ENCODE measurements at regions not wholly inside any gene's neighbourhood (a gene's known extent, or its start where the extent isn't known, plus 50 kb on each side); places are given as distances from the start of the nearest gene placed in this dataset.

GRCh38 chr7:118754608-118755007 lies 530.1 kb downstream of the ANKRD7 start:
- Histone ChIP-seq H3K27ac (ENCODE audit: low read depth, low read length) (no peak overlapping the region), H3K4me1 (ENCODE audit: control insufficient read depth in 5 of 5, insufficient read depth in 5 of 5, low read length in 5 of 5) (peaks cover 0 to 3% (median 0%) of the 10 kb centered on the region in 5 donors), H3K36me3 (ENCODE audit: control insufficient read depth in 5 of 5, insufficient read depth in 5 of 5, low read length in 5 of 5) (no peaks in the 10 kb centered on the region)

GRCh38 chr7:118755067-118755625 lies 530.6 kb downstream of the ANKRD7 start:
- Histone ChIP-seq H3K36me3 (ENCODE audit: control insufficient read depth in 5 of 5, insufficient read depth in 5 of 5, low read length in 5 of 5) (no peaks in the 10 kb centered on the region), H3K4me3 (ENCODE audit: low read depth in 1 of 5, low read length in 5 of 5) (no peak overlapping the region), H3K9ac (ENCODE audit: low read length in 5 of 5) (no peak overlapping the region), H3K27ac (ENCODE audit: low read depth, low read length) (no peak overlapping the region), H3K4me1 (ENCODE audit: control insufficient read depth in 5 of 5, insufficient read depth in 5 of 5, low read length in 5 of 5) (peaks cover 0 to 7% (median 0%) of the 10 kb centered on the region in 5 donors), H3K9me3 (ENCODE audit: control insufficient read depth in 5 of 5, low read length in 5 of 5) (no peaks in the 10 kb centered on the region), H3K27me3 (ENCODE audit: control insufficient read depth in 5 of 5, insufficient read depth in 4 of 5, low read length in 5 of 5) (no peaks in the 10 kb centered on the region)

More at GRCh38 chr7:118754608-118755007, 530.1 kb downstream of the ANKRD7 start:
- Histone ChIP-seq H3K27me3 (ENCODE audit: control insufficient read depth in 5 of 5, insufficient read depth in 4 of 5, low read length in 5 of 5) (no peaks in the 10 kb centered on the region), H3K9ac (ENCODE audit: low read length in 5 of 5) (no peak overlapping the region), H3K4me3 (ENCODE audit: low read depth in 1 of 5, low read length in 5 of 5) (no peak overlapping the region), H3K9me3 (ENCODE audit: control insufficient read depth in 5 of 5, low read length in 5 of 5) (no peaks in the 10 kb centered on the region)

GRCh38 chr7:118757066-118757465 lies 532.6 kb downstream of the ANKRD7 start:
- Histone ChIP-seq H3K36me3 (ENCODE audit: control insufficient read depth in 5 of 5, insufficient read depth in 5 of 5, low read length in 5 of 5) (no peaks in the 10 kb centered on the region), H3K27ac (ENCODE audit: low read depth, low read length) (no peak overlapping the region), H3K4me3 (ENCODE audit: low read depth in 1 of 5, low read length in 5 of 5) (no peak overlapping the region), H3K4me1 (ENCODE audit: control insufficient read depth in 5 of 5, insufficient read depth in 5 of 5, low read length in 5 of 5) (peaks cover 0 to 13% (median 0%) of the 10 kb centered on the region in 5 donors), H3K27me3 (ENCODE audit: control insufficient read depth in 5 of 5, insufficient read depth in 4 of 5, low read length in 5 of 5) (no peaks in the 10 kb centered on the region), H3K9me3 (ENCODE audit: control insufficient read depth in 5 of 5, low read length in 5 of 5) (no peaks in the 10 kb centered on the region), H3K9ac (ENCODE audit: low read length in 5 of 5) (no peak overlapping the region)

- peaks cover 0 to 13% (median 0%) of the 10 kb centered on the region in 5 donors for H3K4me1 ChIP-seq (ENCODE audit: control insufficient read depth in 5 of 5, insufficient read depth in 5 of 5, low read length in 5 of 5)
- no peak overlapping the region for H3K4me3 ChIP-seq (ENCODE audit: low read depth in 1 of 5, low read length in 5 of 5)
- H3K9me3 ChIP-seq (ENCODE audit: control insufficient read depth in 5 of 5, low read length in 5 of 5): no peaks in the 10 kb centered on the region
- H3K27me3 ChIP-seq (ENCODE audit: control insufficient read depth in 5 of 5, insufficient read depth in 4 of 5, low read length in 5 of 5): no peaks in the 10 kb centered on the region
- no peak overlapping the region for H3K27ac ChIP-seq (ENCODE audit: low read depth, low read length)
- H3K9ac ChIP-seq (ENCODE audit: low read length in 5 of 5): no peak overlapping the region
- H3K36me3 ChIP-seq (ENCODE audit: control insufficient read depth in 5 of 5, insufficient read depth in 5 of 5, low read length in 5 of 5): no peaks in the 10 kb centered on the region
Observed at GRCh38 chr7:118758582-118758981, 534.1 kb downstream of the ANKRD7 start.

- Histone ChIP-seq H3K27me3 (ENCODE audit: control insufficient read depth in 5 of 5, insufficient read depth in 4 of 5, low read length in 5 of 5) (no peaks in the 10 kb centered on the region), H3K4me1 (ENCODE audit: control insufficient read depth in 5 of 5, insufficient read depth in 5 of 5, low read length in 5 of 5) (peaks cover 0 to 13% (median 0%) of the 10 kb centered on the region in 5 donors), H3K4me3 (ENCODE audit: low read depth in 1 of 5, low read length in 5 of 5) (no peak overlapping the region), H3K9ac (ENCODE audit: low read length in 5 of 5) (no peak overlapping the region), H3K9me3 (ENCODE audit: control insufficient read depth in 5 of 5, low read length in 5 of 5) (no peaks in the 10 kb centered on the region), H3K36me3 (ENCODE audit: control insufficient read depth in 5 of 5, insufficient read depth in 5 of 5, low read length in 5 of 5) (no peaks in the 10 kb centered on the region), H3K27ac (ENCODE audit: low read depth, low read length) (no peak overlapping the region)
Observed at GRCh38 chr7:118759921-118760320, 535.4 kb downstream of the ANKRD7 start.

GRCh38 chr7:118762451-118762850 lies 537.9 kb downstream of the ANKRD7 start:
- no peaks in the 10 kb centered on the region for H3K36me3 ChIP-seq (ENCODE audit: control insufficient read depth in 5 of 5, insufficient read depth in 5 of 5, low read length in 5 of 5)
- no peak overlapping the region for H3K27ac ChIP-seq (ENCODE audit: low read depth, low read length)
- no peaks in the 10 kb centered on the region for H3K27me3 ChIP-seq (ENCODE audit: control insufficient read depth in 5 of 5, insufficient read depth in 4 of 5, low read length in 5 of 5)
- no peaks in the 10 kb centered on the region for H3K9me3 ChIP-seq (ENCODE audit: control insufficient read depth in 5 of 5, low read length in 5 of 5)
- peaks cover 0 to 10% (median 0%) of the 10 kb centered on the region in 5 donors for H3K4me1 ChIP-seq (ENCODE audit: control insufficient read depth in 5 of 5, insufficient read depth in 5 of 5, low read length in 5 of 5)
- no peak overlapping the region for H3K9ac ChIP-seq (ENCODE audit: low read length in 5 of 5)
- no peak overlapping the region for H3K4me3 ChIP-seq (ENCODE audit: low read depth in 1 of 5, low read length in 5 of 5)

GRCh38 chr7:118764221-118764620 lies 539.7 kb downstream of the ANKRD7 start:
- Histone ChIP-seq H3K27me3 (ENCODE audit: control insufficient read depth in 5 of 5, insufficient read depth in 4 of 5, low read length in 5 of 5) (no peaks in the 10 kb centered on the region), H3K36me3 (ENCODE audit: control insufficient read depth in 5 of 5, insufficient read depth in 5 of 5, low read length in 5 of 5) (no peaks in the 10 kb centered on the region), H3K9me3 (ENCODE audit: control insufficient read depth in 5 of 5, low read length in 5 of 5) (no peaks in the 10 kb centered on the region), H3K4me1 (ENCODE audit: control insufficient read depth in 5 of 5, insufficient read depth in 5 of 5, low read length in 5 of 5) (peaks cover 0 to 10% (median 0%) of the 10 kb centered on the region in 5 donors), H3K27ac (ENCODE audit: low read depth, low read length) (no peak overlapping the region), H3K4me3 (ENCODE audit: low read depth in 1 of 5, low read length in 5 of 5) (no peak overlapping the region), H3K9ac (ENCODE audit: low read length in 5 of 5) (no peak overlapping the region)

- no peak overlapping the region for H3K4me3 ChIP-seq (ENCODE audit: low read depth in 1 of 5, low read length in 5 of 5)
- no peak overlapping the region for H3K9ac ChIP-seq (ENCODE audit: low read length in 5 of 5)
- H3K27ac ChIP-seq (ENCODE audit: low read depth, low read length): no peak overlapping the region
- H3K27me3 ChIP-seq (ENCODE audit: control insufficient read depth in 5 of 5, insufficient read depth in 4 of 5, low read length in 5 of 5): no peaks in the 10 kb centered on the region
- no peaks in the 10 kb centered on the region for H3K9me3 ChIP-seq (ENCODE audit: control insufficient read depth in 5 of 5, low read length in 5 of 5)
- no peaks in the 10 kb centered on the region for H3K4me1 ChIP-seq (ENCODE audit: control insufficient read depth in 5 of 5, insufficient read depth in 5 of 5, low read length in 5 of 5)
- H3K36me3 ChIP-seq (ENCODE audit: control insufficient read depth in 5 of 5, insufficient read depth in 5 of 5, low read length in 5 of 5): no peaks in the 10 kb centered on the region
Observed at GRCh38 chr7:118771672-118772071, 547.2 kb downstream of the ANKRD7 start.

GRCh38 chr7:118777308-118777707 lies 552.8 kb downstream of the ANKRD7 start:
- no peaks in the 10 kb centered on the region for H3K36me3 ChIP-seq (ENCODE audit: control insufficient read depth in 5 of 5, insufficient read depth in 5 of 5, low read length in 5 of 5)
- H3K9me3 ChIP-seq (ENCODE audit: control insufficient read depth in 5 of 5, low read length in 5 of 5): no peaks in the 10 kb centered on the region
- H3K4me3 ChIP-seq (ENCODE audit: low read depth in 1 of 5, low read length in 5 of 5): no peak overlapping the region
- H3K27ac ChIP-seq (ENCODE audit: low read depth, low read length): no peak overlapping the region
- no peaks in the 10 kb centered on the region for H3K27me3 ChIP-seq (ENCODE audit: control insufficient read depth in 5 of 5, insufficient read depth in 4 of 5, low read length in 5 of 5)
- H3K9ac ChIP-seq (ENCODE audit: low read length in 5 of 5): no peak overlapping the region
- no peaks in the 10 kb centered on the region for H3K4me1 ChIP-seq (ENCODE audit: control insufficient read depth in 5 of 5, insufficient read depth in 5 of 5, low read length in 5 of 5)

GRCh38 chr7:118792682-118793081 lies 568.2 kb downstream of the ANKRD7 start:
- no peaks in the 10 kb centered on the region for H3K27me3 ChIP-seq (ENCODE audit: control insufficient read depth in 5 of 5, insufficient read depth in 4 of 5, low read length in 5 of 5)
- H3K9ac ChIP-seq (ENCODE audit: low read length in 5 of 5): no peak overlapping the region
- H3K4me3 ChIP-seq (ENCODE audit: low read depth in 1 of 5, low read length in 5 of 5): no peak overlapping the region
- H3K9me3 ChIP-seq (ENCODE audit: control insufficient read depth in 5 of 5, low read length in 5 of 5): no peaks in the 10 kb centered on the region
- peaks cover 0 to 21% (median 15%) of the 10 kb centered on the region in 5 donors for H3K4me1 ChIP-seq (ENCODE audit: control insufficient read depth in 5 of 5, insufficient read depth in 5 of 5, low read length in 5 of 5)
- no peak overlapping the region for H3K27ac ChIP-seq (ENCODE audit: low read depth, low read length)
- no peaks in the 10 kb centered on the region for H3K36me3 ChIP-seq (ENCODE audit: control insufficient read depth in 5 of 5, insufficient read depth in 5 of 5, low read length in 5 of 5)

All from subcutaneous abdominal adipose tissue (tissue), 5 donors.